ENCODE measurements at regions not wholly inside any gene's neighbourhood (a gene's known extent, or its start where the extent isn't known, plus 50 kb on each side); places are given as distances from the start of the nearest gene placed in this dataset.

DNA sequence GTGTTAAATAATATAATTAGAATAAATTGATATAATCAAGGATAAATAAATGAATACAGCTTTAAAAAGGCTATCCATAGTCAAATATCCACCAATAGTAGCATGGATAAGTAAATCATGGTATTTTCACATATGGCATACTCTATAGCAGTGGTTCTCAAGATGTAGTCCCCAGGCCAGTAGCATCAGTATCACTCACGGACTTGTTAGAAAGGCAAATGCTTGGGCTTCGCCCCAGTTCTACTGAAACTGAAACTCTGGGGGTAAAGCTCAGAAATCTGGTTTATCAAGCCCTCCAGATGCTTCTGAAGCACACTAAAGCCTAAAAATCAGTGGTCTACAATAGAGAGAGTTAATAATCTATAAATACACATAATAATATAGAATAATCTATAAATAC lies 261.6 kb upstream of the TTC14 start:
- ATAC-seq (no peak), DNase-seq (ENCODE audit: low read depth in 1 of 2, low spot score in 1 of 2) (no peak), FAIRE-seq (no peak)
- H3K9me3 ChIP-seq = no peaks in the 10 kb centered on the region
- CTCF ChIA-PET = no interaction called here
- H3K27ac ChIP-seq = no peak overlapping the region
- TF ChIP-seq TP53 (CRISPR knock-in tag; IDR thresholded peaks at IDR 0.05) = no peak
- TF ChIP-seq ESRRA (IDR thresholded peaks at IDR 0.05; ENCODE audit: borderline replicate concordance, low read length) = no peak
- WGBS (ENCODE audit: missing lambda C conversion rate) = 28% methylated on average over 2 of the region's 2 CpGs
- POLR2A ChIA-PET = no interaction called here
- H3K4me1 ChIP-seq = no peaks in the 10 kb centered on the region
- H3K4me2 ChIP-seq = no peak overlapping the region
- no peak overlapping the region for H3K4me3 ChIP-seq

DNA sequence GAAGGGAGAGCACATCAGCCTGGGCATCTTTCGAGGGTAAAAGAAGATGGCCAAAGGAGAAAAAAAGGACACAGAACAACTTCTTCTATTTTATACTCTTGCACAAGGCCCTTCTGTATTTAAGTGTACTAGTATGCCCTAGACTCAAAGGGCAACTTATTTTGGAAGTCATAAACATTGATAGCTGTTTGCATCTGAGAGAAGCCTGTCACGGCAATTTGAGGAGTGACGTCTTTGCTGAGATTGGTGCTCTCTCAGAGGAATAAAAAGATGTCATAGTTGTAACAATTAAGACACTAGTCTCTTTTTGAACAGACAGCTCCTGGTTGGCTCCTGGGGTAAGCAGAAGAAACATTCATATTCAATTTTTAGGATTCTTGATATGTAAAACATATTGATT lies 260.4 kb upstream of the TTC14 start:
- Histone ChIP-seq H3K9me3 (no peaks in the 10 kb centered on the region), H3K27ac (no peak overlapping the region), H3K4me3 (no peak overlapping the region), H3K4me1 (no peaks in the 10 kb centered on the region), H3K4me2 (no peak overlapping the region)
- DNase-seq (ENCODE audit: low read depth in 1 of 2, low spot score in 1 of 2) (no peak), FAIRE-seq (no peak), ATAC-seq (no peak)
- 34% methylated on average over 3 of the region's 3 CpGs for WGBS (ENCODE audit: missing lambda C conversion rate)
- TF ChIP-seq NPAS2 (CRISPR knock-in tag; IDR thresholded peaks at IDR 0.05; ENCODE audit: borderline replicate concordance) (no peak), HDAC2 (IDR thresholded peaks at IDR 0.05) (no peak), KDM5A (IDR thresholded peaks at IDR 0.05) (no peak), NFE2L2 (conservative IDR thresholded peaks at IDR 0.05; ENCODE audit: low read length) (no peak), JUNB (IDR thresholded peaks at IDR 0.05) (no peak), FOSL2 (IDR thresholded peaks at IDR 0.05) (no peak), FOSL2 (CRISPR knock-in tag; IDR thresholded peaks at IDR 0.05) (no peak), BHLHE40 (IDR thresholded peaks at IDR 0.05; ENCODE audit: low read depth, low read length) (no peak), CHD2 (IDR thresholded peaks at IDR 0.05; ENCODE audit: low read length, partially characterized antibody) (no peak), FOSB (CRISPR knock-in tag; IDR thresholded peaks at IDR 0.05) (no peak), SREBF2 (IDR thresholded peaks at IDR 0.05) (no peak), POLR2A (IDR thresholded peaks at IDR 0.05; ENCODE audit: low read length) (no peak), JUN (IDR thresholded peaks at IDR 0.05) (no peak)
- TF ChIP-seq, protein P1, sequence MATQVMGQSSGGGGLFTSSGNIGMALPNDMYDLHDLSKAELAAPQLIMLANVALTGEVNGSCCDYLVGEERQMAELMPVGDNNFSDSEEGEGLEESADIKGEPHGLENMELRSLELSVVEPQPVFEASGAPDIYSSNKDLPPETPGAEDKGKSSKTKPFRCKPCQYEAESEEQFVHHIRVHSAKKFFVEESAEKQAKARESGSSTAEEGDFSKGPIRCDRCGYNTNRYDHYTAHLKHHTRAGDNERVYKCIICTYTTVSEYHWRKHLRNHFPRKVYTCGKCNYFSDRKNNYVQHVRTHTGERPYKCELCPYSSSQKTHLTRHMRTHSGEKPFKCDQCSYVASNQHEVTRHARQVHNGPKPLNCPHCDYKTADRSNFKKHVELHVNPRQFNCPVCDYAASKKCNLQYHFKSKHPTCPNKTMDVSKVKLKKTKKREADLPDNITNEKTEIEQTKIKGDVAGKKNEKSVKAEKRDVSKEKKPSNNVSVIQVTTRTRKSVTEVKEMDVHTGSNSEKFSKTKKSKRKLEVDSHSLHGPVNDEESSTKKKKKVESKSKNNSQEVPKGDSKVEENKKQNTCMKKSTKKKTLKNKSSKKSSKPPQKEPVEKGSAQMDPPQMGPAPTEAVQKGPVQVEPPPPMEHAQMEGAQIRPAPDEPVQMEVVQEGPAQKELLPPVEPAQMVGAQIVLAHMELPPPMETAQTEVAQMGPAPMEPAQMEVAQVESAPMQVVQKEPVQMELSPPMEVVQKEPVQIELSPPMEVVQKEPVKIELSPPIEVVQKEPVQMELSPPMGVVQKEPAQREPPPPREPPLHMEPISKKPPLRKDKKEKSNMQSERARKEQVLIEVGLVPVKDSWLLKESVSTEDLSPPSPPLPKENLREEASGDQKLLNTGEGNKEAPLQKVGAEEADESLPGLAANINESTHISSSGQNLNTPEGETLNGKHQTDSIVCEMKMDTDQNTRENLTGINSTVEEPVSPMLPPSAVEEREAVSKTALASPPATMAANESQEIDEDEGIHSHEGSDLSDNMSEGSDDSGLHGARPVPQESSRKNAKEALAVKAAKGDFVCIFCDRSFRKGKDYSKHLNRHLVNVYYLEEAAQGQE (IDR thresholded peaks at IDR 0.05) = no peak
- TF ChIP-seq, protein P2, sequence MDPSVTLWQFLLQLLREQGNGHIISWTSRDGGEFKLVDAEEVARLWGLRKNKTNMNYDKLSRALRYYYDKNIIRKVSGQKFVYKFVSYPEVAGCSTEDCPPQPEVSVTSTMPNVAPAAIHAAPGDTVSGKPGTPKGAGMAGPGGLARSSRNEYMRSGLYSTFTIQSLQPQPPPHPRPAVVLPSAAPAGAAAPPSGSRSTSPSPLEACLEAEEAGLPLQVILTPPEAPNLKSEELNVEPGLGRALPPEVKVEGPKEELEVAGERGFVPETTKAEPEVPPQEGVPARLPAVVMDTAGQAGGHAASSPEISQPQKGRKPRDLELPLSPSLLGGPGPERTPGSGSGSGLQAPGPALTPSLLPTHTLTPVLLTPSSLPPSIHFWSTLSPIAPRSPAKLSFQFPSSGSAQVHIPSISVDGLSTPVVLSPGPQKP (IDR thresholded peaks at IDR 0.05; ENCODE audit: low read depth, low read length) = no peak
- ChIA-PET POLR2A (no interaction called here), CTCF (no interaction called here)

DNA sequence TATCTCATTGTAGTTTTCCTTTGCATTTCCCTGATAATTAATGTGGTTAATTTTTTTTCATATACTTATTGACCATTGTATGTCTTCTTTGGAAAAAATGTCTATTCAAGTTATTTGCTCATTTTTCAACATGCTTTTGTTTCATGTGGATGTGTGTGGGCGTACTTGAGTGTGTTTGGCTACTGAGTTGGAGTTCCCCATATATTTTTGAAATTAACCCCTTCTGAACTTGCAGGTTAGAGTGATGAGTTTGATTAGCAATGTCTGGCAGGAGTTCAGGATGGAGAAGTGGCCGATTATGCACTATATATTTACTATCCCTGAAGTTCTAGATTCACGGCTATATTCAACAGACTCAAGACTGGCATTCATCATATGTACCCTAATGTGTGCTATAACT lies 250.4 kb upstream of the TTC14 start:
- ATAC-seq = no peak
- WGBS (ENCODE audit: missing lambda C conversion rate) = 31% methylated on average over 3 of the region's 3 CpGs

DNA sequence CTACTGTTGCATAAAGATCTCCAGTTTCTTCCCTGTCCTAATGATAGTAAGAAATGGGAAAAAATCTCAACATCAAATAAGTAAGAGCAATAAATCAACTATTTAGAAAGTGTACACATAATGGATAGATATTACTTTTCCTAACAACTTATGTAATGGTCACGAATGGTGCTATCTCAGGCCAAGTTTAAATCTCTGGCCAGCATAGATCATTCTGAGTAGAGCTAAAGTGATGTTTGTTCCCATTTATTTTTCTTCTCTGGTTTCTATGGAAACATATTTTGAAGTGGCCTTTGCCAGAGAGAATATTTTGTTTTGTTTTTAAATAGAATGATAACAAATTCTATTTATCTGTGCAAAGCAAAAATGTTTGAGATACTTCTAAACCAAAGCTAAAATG lies 249.7 kb upstream of the TTC14 start:
- ChIA-PET CTCF (no interaction called here), POLR2A (no interaction called here)
- H3K4me3 ChIP-seq = no peak overlapping the region
- H3K27ac ChIP-seq = no peak overlapping the region
- WGBS (ENCODE audit: missing lambda C conversion rate) = 3% methylated on average over 1 of the region's 1 CpG
- H3K9me3 ChIP-seq = no peaks in the 10 kb centered on the region
- DNase-seq (ENCODE audit: low read depth in 1 of 2, low spot score in 1 of 2) (no peak), FAIRE-seq (no peak), ATAC-seq (no peak)
- H3K4me1 ChIP-seq = no peaks in the 10 kb centered on the region
- no peak overlapping the region for H3K4me2 ChIP-seq
- TF ChIP-seq MYC (IDR thresholded peaks at IDR 0.05; ENCODE audit: borderline replicate concordance, low read length) (no peak), EP300 (IDR thresholded peaks at IDR 0.05) (no peak), ZFP36 (IDR thresholded peaks at IDR 0.05; ENCODE audit: borderline replicate concordance, partially characterized antibody) (no peak), HOXA7 (CRISPR knock-in tag; IDR thresholded peaks at IDR 0.05) (no peak), NFE2L2 (conservative IDR thresholded peaks at IDR 0.05; ENCODE audit: low read length) (no peak), SREBF2 (IDR thresholded peaks at IDR 0.05) (no peak), RAD21 (conservative IDR thresholded peaks at IDR 0.05 in 1 of 2, IDR thresholded peaks at IDR 0.05 in 1 of 2) (no peak), MAFK (IDR thresholded peaks at IDR 0.05; ENCODE audit: partially characterized antibody) (no peak), TFCP2L1 (CRISPR knock-in tag; IDR thresholded peaks at IDR 0.05) (no peak), ZNF302 (CRISPR knock-in tag; IDR thresholded peaks at IDR 0.05) (no peak)
- TF ChIP-seq, protein P2 (IDR thresholded peaks at IDR 0.05; ENCODE audit: low read depth, low read length) = no peak
- TF ChIP-seq, protein P3, sequence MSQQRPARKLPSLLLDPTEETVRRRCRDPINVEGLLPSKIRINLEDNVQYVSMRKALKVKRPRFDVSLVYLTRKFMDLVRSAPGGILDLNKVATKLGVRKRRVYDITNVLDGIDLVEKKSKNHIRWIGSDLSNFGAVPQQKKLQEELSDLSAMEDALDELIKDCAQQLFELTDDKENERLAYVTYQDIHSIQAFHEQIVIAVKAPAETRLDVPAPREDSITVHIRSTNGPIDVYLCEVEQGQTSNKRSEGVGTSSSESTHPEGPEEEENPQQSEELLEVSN (IDR thresholded peaks at IDR 0.05; ENCODE audit: borderline replicate concordance, low read depth) = no peak

More for the DNA sequence above, 250.4 kb upstream of the TTC14 start:
- FAIRE-seq (no peak), DNase-seq (ENCODE audit: low read depth in 1 of 2, low spot score in 1 of 2) (no peak)
- POLR2A ChIA-PET = no interaction called here
- H3K4me3 ChIP-seq = no peak overlapping the region
- CTCF ChIA-PET = no interaction called here
- TF ChIP-seq ZSCAN20 (CRISPR knock-in tag; IDR thresholded peaks at IDR 0.05) = no peak
- TF ChIP-seq JUNB (IDR thresholded peaks at IDR 0.05) = no peak
- TF ChIP-seq NR3C1 (IDR thresholded peaks at IDR 0.05) = no peak
- no peak for TF ChIP-seq MAFK (IDR thresholded peaks at IDR 0.05; ENCODE audit: partially characterized antibody)
- TF ChIP-seq NFE2L2 (conservative IDR thresholded peaks at IDR 0.05; ENCODE audit: low read length) = no peak
- TF ChIP-seq ZFP36 (IDR thresholded peaks at IDR 0.05; ENCODE audit: borderline replicate concordance, partially characterized antibody) = no peak
- no peaks in the 10 kb centered on the region for H3K9me3 ChIP-seq
- no peak overlapping the region for H3K4me2 ChIP-seq
- no peaks in the 10 kb centered on the region for H3K4me1 ChIP-seq
- no peak overlapping the region for H3K27ac ChIP-seq
